ENCODE measurements at regions not wholly inside any gene's neighbourhood (a gene's known extent, or its start where the extent isn't known, plus 50 kb on each side); places are given as distances from the start of the nearest gene placed in this dataset.

- no peak for TF ChIP-seq MAX (CRISPR knock-in tag; IDR thresholded peaks at IDR 0.05)
- no peak for TF ChIP-seq GATAD2A (IDR thresholded peaks at IDR 0.05)
- TF ChIP-seq YY1 (IDR thresholded peaks at IDR 0.05; ENCODE audit: borderline replicate concordance in 1 of 3, control insufficient read depth in 1 of 3, extremely low read depth in 1 of 3, insufficient read depth in 3 of 3, insufficient read length in 1 of 3, insufficient replicate concordance in 2 of 3, low read depth in 1 of 3, low read length in 2 of 3), result no peak
- no peak for TF ChIP-seq CTCF (IDR thresholded peaks at IDR 0.05 in 2 of 3, conservative IDR thresholded peaks at IDR 0.05 in 1 of 3; ENCODE audit: insufficient read depth in 2 of 3, low read depth in 1 of 3, low read length in 3 of 3)
- TF ChIP-seq USF2 (CRISPR knock-in tag; IDR thresholded peaks at IDR 0.05), result no peak
- no peak for TF ChIP-seq CEBPB (tag; IDR thresholded peaks at IDR 0.05)
- no peak for TF ChIP-seq TBP (optimal IDR thresholded peaks at IDR 0.05; ENCODE audit: low read depth, low read length)
- TF ChIP-seq HMGXB4 (CRISPR knock-in tag; IDR thresholded peaks at IDR 0.05), result no peak
- TF ChIP-seq WHSC1 (IDR thresholded peaks at IDR 0.05; ENCODE audit: low read length), result no peak
- no peak for TF ChIP-seq EZH2 (IDR thresholded peaks at IDR 0.05; ENCODE audit: borderline replicate concordance, low read depth, low read length)
- TF ChIP-seq CBX5 (IDR thresholded peaks at IDR 0.05; ENCODE audit: borderline replicate concordance, low read depth), result no peak
- no peak for TF ChIP-seq MXD1 (CRISPR knock-in tag; IDR thresholded peaks at IDR 0.05; ENCODE audit: borderline replicate concordance, poor library complexity, severe bottlenecking)
- no peak for TF ChIP-seq DACH1 (IDR thresholded peaks at IDR 0.05; ENCODE audit: partially characterized antibody)
These were observed 95.8 kb downstream of the PERP start for GRCh38 chr6:138011413-138011812.

All from K562 (cell line).